K562 (cell line): ENCODE measurements at regions not wholly inside any gene's neighbourhood (a gene's known extent, or its start where the extent isn't known, plus 50 kb on each side); places are given as distances from the start of the nearest gene placed in this dataset.

Source experiments
- ADNP ChIP-seq: fragments of 200-800 bp; sonication (Bioruptor generic); IDR thresholded peaks from 2 replicates; pipeline ENCODE4 v1.6.1; 2016; ENCODE audit warnings: missing genetic modification characterization, missing compliant biosample characterization
- BCOR ChIP-seq: fragments of 450-650 bp; IDR thresholded peaks from 2 replicates; pipeline ENCODE4 v1.6.1; 2016
- CBX2 ChIP-seq: fragments of 200-600 bp; sonication (generic); IDR thresholded peaks from one replicate; pipeline ENCODE4 v1.6.1; 2012; ENCODE audit warnings: mild to moderate bottlenecking, low read length, inconsistent platforms; ENCODE audit not compliant: insufficient read depth, poor library complexity, severe bottlenecking
- DMBX1 ChIP-seq: fragments of 250-450 bp; sonication (Bioruptor Pico); IDR thresholded peaks from 2 replicates; pipeline ENCODE4 v1.8.0; 2022; ENCODE audit warnings: inconsistent platforms, mild to moderate bottlenecking, moderate library complexity, borderline replicate concordance
- FOS ChIP-seq: IDR thresholded peaks from 3 replicates; pipeline ENCODE4 v1.6.1; 2011; ENCODE audit not compliant: insufficient read length; ENCODE audit errors: extremely low read depth
- FOXP1 ChIP-seq: sonication (generic); formaldehyde crosslinking; IDR thresholded peaks from 2 replicates; pipeline ENCODE4 v1.8.0; 2022; ENCODE audit warnings: mild to moderate bottlenecking, missing genetic modification reagents
- GTF2E2 ChIP-seq: fragments of 200-800 bp; sonication (Bioruptor generic); IDR thresholded peaks from 2 replicates; pipeline ENCODE4 v1.6.1; 2016; ENCODE audit warnings: missing genetic modification characterization, missing compliant biosample characterization
- HNRNPH1 ChIP-seq: fragments of 200-400 bp; formaldehyde crosslinking; optimal IDR thresholded peaks from 2 replicates; pipeline ENCODE3; 2017; ENCODE audit warnings: low read depth, mild to moderate bottlenecking, low read length, moderate library complexity
- MAFF ChIP-seq: IDR thresholded peaks from 2 replicates; pipeline ENCODE4 v1.6.1; 2012; ENCODE audit warnings: low read length, improper control_type of control experiment
- RERE ChIP-seq: sonication (generic); formaldehyde crosslinking; IDR thresholded peaks from 2 replicates; pipeline ENCODE4 v1.8.0; 2023; ENCODE audit warnings: missing genetic modification reagents, mild to moderate bottlenecking, borderline replicate concordance
- SAFB ChIP-seq: fragments of 200-400 bp; formaldehyde crosslinking; IDR thresholded peaks from 2 replicates; pipeline ENCODE4 v1.6.1; 2017; ENCODE audit warnings: low read depth, low read length, borderline replicate concordance
- SMARCA5 ChIP-seq: fragments of 450-650 bp; IDR thresholded peaks from 2 replicates; pipeline ENCODE4 v1.6.1; 2016
- ZBTB34 ChIP-seq: fragments of 250-450 bp; sonication (Bioruptor Pico); IDR thresholded peaks from 2 replicates; pipeline ENCODE4 v1.8.0; 2021; ENCODE audit warnings: mild to moderate bottlenecking, moderate library complexity
- ZNF121 ChIP-seq: sonication (generic); formaldehyde crosslinking; conservative IDR thresholded peaks from 2 replicates; pipeline ENCODE4 v1.8.0; 2022; ENCODE audit warnings: missing genetic modification reagents
- ZNF140 ChIP-seq: fragments of 250-450 bp; sonication (Bioruptor Pico); IDR thresholded peaks from 2 replicates; pipeline ENCODE4 v1.8.0; 2021; ENCODE audit warnings: moderate library complexity, mild to moderate bottlenecking, inconsistent platforms
- ZNF23 ChIP-seq: fragments of 250-450 bp; sonication (Bioruptor Pico); IDR thresholded peaks from 2 replicates; pipeline ENCODE4 v1.4.0; 2020; ENCODE audit warnings: mild to moderate bottlenecking
- ZNF239 ChIP-seq: fragments of 250-450 bp; sonication (Bioruptor Pico); IDR thresholded peaks from 2 replicates; pipeline ENCODE4 v1.4.0; 2020; ENCODE audit warnings: mild to moderate bottlenecking
- ZNF3 ChIP-seq: fragments of 250-450 bp; sonication (Bioruptor Pico); IDR thresholded peaks from 2 replicates; pipeline ENCODE4 v1.5.0; 2021; ENCODE audit warnings: mild to moderate bottlenecking, moderate library complexity
- ZNF518B ChIP-seq: fragments of 250-450 bp; sonication (Bioruptor Pico); IDR thresholded peaks from 2 replicates; pipeline ENCODE4 v1.5.0; 2021; ENCODE audit warnings: mild to moderate bottlenecking, moderate library complexity

- TF ChIP-seq RERE (CRISPR knock-in tag) = no peak
- TF ChIP-seq SAFB = no peak
- TF ChIP-seq ZNF121 (CRISPR knock-in tag) = no peak
- no peak for TF ChIP-seq CBX2
- TF ChIP-seq ZNF3 (CRISPR knock-in tag) = no peak
- TF ChIP-seq GTF2E2 (tag) = no peak
- TF ChIP-seq ZBTB34 (CRISPR knock-in tag) = no peak
- peak; percentile 58; the same call in 1 of the 2 replicates for TF ChIP-seq BCOR
- TF ChIP-seq HNRNPH1 = no peak
- TF ChIP-seq ADNP (tag) = peak; percentile 73; the same call in 1 of the 2 replicates
- TF ChIP-seq ZNF140 (CRISPR knock-in tag) = no peak
- no peak for TF ChIP-seq ZNF23 (CRISPR knock-in tag)
- no peak for TF ChIP-seq ZNF518B
- TF ChIP-seq MAFF = no peak
- no peak for TF ChIP-seq FOXP1 (CRISPR knock-in tag)
- 0 out of 2 replicates have a peak, but pooled peaks have one; percentile 43 for TF ChIP-seq SMARCA5
- no peak for TF ChIP-seq DMBX1 (CRISPR knock-in tag)
- TF ChIP-seq FOS = no peak
- TF ChIP-seq ZNF239 = peak; percentile 98
These were observed 149.5 kb downstream of the PHETA1 start (continued) for GRCh38 chr12:111219440-111219839.
